Activated CD8-positive, alpha-beta memory T cell treated with anti-CD3 and anti-CD28 coated beads, Interleukin-2, amount 50 U/mL, for 4 hours (primary cell): ENCODE measurements at regions not wholly inside any gene's neighbourhood (a gene's known extent, or its start where the extent isn't known, plus 50 kb on each side); places are given as distances from the start of the nearest gene placed in this dataset.

ENCODE experiments used
- DNase-seq: peaks from one replicate; pipeline ENCODE4 v3.0.0-alpha.2; 2020

- DNase-seq = no peak
These were observed 95.2 kb upstream of the IQSEC1 start for GRCh38 chr3:13168391-13168790.

GRCh38 chr3:13167829-13168228 is 94.6 kb upstream of the IQSEC1 start:
- no peak for DNase-seq

- DNase-seq = no peak
These were observed 94.0 kb upstream of the IQSEC1 start for GRCh38 chr3:13167064-13167743.

- no peak for DNase-seq
These were observed 93.2 kb upstream of the IQSEC1 start for GRCh38 chr3:13166243-13167063.

- no peak for DNase-seq
These were observed 92.3 kb upstream of the IQSEC1 start for GRCh38 chr3:13165576-13165975.

- no peak for DNase-seq
These were observed 91.8 kb upstream of the IQSEC1 start for GRCh38 chr3:13164893-13165492.

- DNase-seq = no peak
These were observed 90.7 kb upstream of the IQSEC1 start for GRCh38 chr3:13163848-13164382.

GRCh38 chr3:13162549-13163320 is 89.5 kb upstream of the IQSEC1 start:
- DNase-seq = no peak

GRCh38 chr3:13161771-13162535 is 88.7 kb upstream of the IQSEC1 start:
- no peak for DNase-seq

GRCh38 chr3:13161021-13161759 is 88.0 kb upstream of the IQSEC1 start:
- DNase-seq = no peak

GRCh38 chr3:13160619-13161018 is 87.4 kb upstream of the IQSEC1 start:
- no peak for DNase-seq

GRCh38 chr3:13159890-13160289 is 86.7 kb upstream of the IQSEC1 start:
- DNase-seq = no peak

GRCh38 chr3:13158871-13159270 is 85.6 kb upstream of the IQSEC1 start:
- DNase-seq = no peak

GRCh38 chr3:13158408-13158807 is 85.2 kb upstream of the IQSEC1 start:
- DNase-seq = no peak

GRCh38 chr3:13157986-13158385 is 84.8 kb upstream of the IQSEC1 start:
- no peak for DNase-seq

- DNase-seq = no peak
These were observed 79.8 kb upstream of the IQSEC1 start for GRCh38 chr3:13152826-13153710.

GRCh38 chr3:13150624-13151023 is 77.4 kb upstream of the IQSEC1 start:
- no peak for DNase-seq

- no peak for DNase-seq
These were observed 76.3 kb upstream of the IQSEC1 start for GRCh38 chr3:13149330-13150108.

GRCh38 chr3:13148561-13149329 is 75.5 kb upstream of the IQSEC1 start:
- DNase-seq = no peak
